NCI-H748 (cell line): ENCODE measurements at regions not wholly inside any gene's neighbourhood (a gene's known extent, or its start where the extent isn't known, plus 50 kb on each side); places are given as distances from the start of the nearest gene placed in this dataset.
"Not testable (repeated sequence)": the region's sequence is repeated elsewhere in the genome, so short reads cannot be mapped to it uniquely, and the experiment has no call there.

Experiments used
- DNase-seq: peaks from one replicate; lab custom pipeline; 2025; ENCODE audit not compliant: unreplicated experiment; lab: John Stamatoyannopoulos, UW

GRCh38 chr3:101995371-101996046 is 146.2 kb downstream of the NFKBIZ start:
- DNase-seq, result no peak

GRCh38 chr3:101996832-101997231 is 147.5 kb downstream of the NFKBIZ start:
- no peak for DNase-seq

- no peak for DNase-seq
These were observed 149.1 kb downstream of the NFKBIZ start for GRCh38 chr3:101998256-101998926.

GRCh38 chr3:101999177-101999779 is 150.0 kb downstream of the NFKBIZ start:
- no peak for DNase-seq

- DNase-seq, result no peak
These were observed 151.4 kb downstream of the NFKBIZ start for GRCh38 chr3:102000620-102001209.

GRCh38 chr3:102002056-102002455 is 152.7 kb downstream of the NFKBIZ start:
- DNase-seq, result no peak

- DNase-seq, result no peak
These were observed 155.2 kb downstream of the NFKBIZ start for GRCh38 chr3:102004561-102004960.

GRCh38 chr3:102005551-102005950 is 156.2 kb downstream of the NFKBIZ start:
- DNase-seq, result no peak

- DNase-seq, result no peak
These were observed 157.6 kb downstream of the NFKBIZ start for GRCh38 chr3:102006812-102007485.

- not testable (repeated sequence) for DNase-seq
These were observed 159.1 kb downstream of the NFKBIZ start for GRCh38 chr3:102008436-102008835.

GRCh38 chr3:102016417-102016816 is 167.1 kb downstream of the NFKBIZ start:
- no peak for DNase-seq

- no peak for DNase-seq
These were observed 168.5 kb downstream of the NFKBIZ start for GRCh38 chr3:102017784-102018183.

GRCh38 chr3:102018551-102018950 is 169.2 kb downstream of the NFKBIZ start:
- no peak for DNase-seq

GRCh38 chr3:102020735-102021134 is 171.4 kb downstream of the NFKBIZ start:
- DNase-seq, result no peak

- DNase-seq, result no peak
These were observed 175.1 kb downstream of the NFKBIZ start for GRCh38 chr3:102024270-102024904.

- no peak for DNase-seq
These were observed 176.4 kb downstream of the NFKBIZ start for GRCh38 chr3:102025606-102026270.

- no peak for DNase-seq
These were observed 177.3 kb downstream of the NFKBIZ start for GRCh38 chr3:102026656-102027055.

GRCh38 chr3:102030661-102031060 is 181.3 kb downstream of the NFKBIZ start:
- DNase-seq, result no peak

GRCh38 chr3:102031834-102032233 is 182.5 kb downstream of the NFKBIZ start:
- DNase-seq, result no peak
